HepG2 (cell line): ENCODE measurements at regions not wholly inside any gene's neighbourhood (a gene's known extent, or its start where the extent isn't known, plus 50 kb on each side); places are given as distances from the start of the nearest gene placed in this dataset.
A peak's percentile ranks its signal among the peaks of the same experiment; 100 is the strongest.

Experiments used
- ATAC-seq: fragments of 200-7000 bp; cut with Tn5 transposase; 3 replicates; pipeline ENCODE4 v1.9.1; 2020; ENCODE audit warnings: mild to moderate bottlenecking, moderate library complexity
- BruUV-seq: library from RNA; stranded (reverse); fragments of 400-500 nt; replicated peaks from 2 replicates; lab custom pipeline; 2021; lab: Mats Ljungman, UMichigan
- CTCF ChIA-PET: fragments of 300-600 bp; formaldehyde crosslinking; extraction: SDS; loops from one replicate; lab custom pipeline; 2021; ENCODE audit warnings: low total read pairs, inconsistent platforms, low intra/inter-chr PET ratio; lab: Yijun Ruan, JAX
- POLR2A ChIA-PET: fragments of 350-600 bp; sonication (Branson Sonifier 250); formaldehyde crosslinking; loops from one replicate; lab custom pipeline; 2020; ENCODE audit warnings: antibody characterized with exemption, inconsistent platforms; lab: Yijun Ruan, JAX
- DNase-seq: peaks from one replicate; pipeline ENCODE4 v3.0.0-alpha.2; 2015; ENCODE audit warnings: low spot score
- FAIRE-seq: peaks from 3 replicates; lab custom pipeline; 2011; peaks lifted over from hg19 to GRCh38; lab: Jason Lieb, UNC
- H2AFZ ChIP-seq: one replicate; pipeline ENCODE4 v1.6.1; 2011; ENCODE audit warnings: low read length, inconsistent platforms
- H3K27ac ChIP-seq: fragments of 300-600 bp; 3 replicates; pipeline ENCODE4 v1.8.0; 2011; ENCODE audit warnings: mixed run types, mild to moderate bottlenecking, mixed read lengths, low read length, inconsistent platforms; ENCODE audit not compliant: insufficient read depth; ENCODE audit errors: extremely low read length
- H3K27me3 ChIP-seq, 2 experiments: fragments of 200-600 bp in 1 of 2; 2 replicates in 1 of 2; 3 replicates in 1 of 2; pipeline versions ENCODE4 v1.6.0 to v1.8.0; 2011; ENCODE audit warnings: low read length in 2 of 2, mild to moderate bottlenecking in 2 of 2, moderate library complexity in 2 of 2, inconsistent platforms in 1 of 2; ENCODE audit not compliant: insufficient read depth in 2 of 2, control insufficient read depth in 1 of 2
- H3K36me3 ChIP-seq, 2 experiments: fragments of 200-600 bp in 1 of 2; replicated peaks in 1 of 2; 2 replicates in 1 of 2; 3 replicates in 1 of 2; pipeline versions ENCODE4 v1.5.1 to v1.8.0; 2011; ENCODE audit warnings: low read length in 2 of 2, inconsistent platforms in 1 of 2; ENCODE audit not compliant: insufficient read depth in 2 of 2, control insufficient read depth in 1 of 2
- H3K4me1 ChIP-seq: 2 replicates; pipeline ENCODE4 v1.5.1; 2012; ENCODE audit warnings: low read length, inconsistent platforms; ENCODE audit not compliant: insufficient read depth
- H3K4me2 ChIP-seq: 2 replicates; pipeline ENCODE4 v1.6.0; 2011; ENCODE audit warnings: low read depth, low read length, inconsistent platforms
- H3K4me3 ChIP-seq, 3 experiments: fragments of 200-600 bp in 1 of 3; sonication (generic), shearing (Covaris generic) in 1 of 3; replicated peaks in 1 of 3; 2 replicates each; pipeline ENCODE4 v1.5.1; 2011 to 2016; ENCODE audit warnings: low read length in 3 of 3, inconsistent platforms in 2 of 3, low read depth in 2 of 3, mild to moderate bottlenecking in 2 of 3, control low read depth in 1 of 3, mixed read lengths in 1 of 3; ENCODE audit not compliant: insufficient read depth in 1 of 3
- H3K79me2 ChIP-seq: one replicate; pipeline ENCODE4 v1.6.1; 2011; ENCODE audit warnings: low read length, inconsistent platforms; ENCODE audit not compliant: insufficient read depth
- H3K9ac ChIP-seq: 2 replicates; pipeline ENCODE4 v1.6.0; 2011; ENCODE audit warnings: mild to moderate bottlenecking, low read depth, low read length, inconsistent platforms; ENCODE audit not compliant: insufficient read depth
- H3K9me3 ChIP-seq: 2 replicates; pipeline ENCODE4 v1.5.1; 2012; ENCODE audit warnings: mild to moderate bottlenecking, low read length
- H4K20me1 ChIP-seq: 2 replicates; pipeline ENCODE4 v1.6.0; 2011; ENCODE audit warnings: inconsistent platforms, mild to moderate bottlenecking, low read length, moderate library complexity; ENCODE audit not compliant: insufficient read depth
- ARNTL ChIP-seq: sonication (generic); formaldehyde crosslinking; IDR thresholded peaks from 2 replicates; pipeline ENCODE4 v1.4.0; 2020; ENCODE audit warnings: mild to moderate bottlenecking, missing genetic modification reagents
- MAFK ChIP-seq, 2 experiments: IDR thresholded peaks in 1 of 2; conservative IDR thresholded peaks in 1 of 2; 2 replicates each; pipeline ENCODE4 v1.6.1; 2011; ENCODE audit warnings: improper control_type of control experiment in 2 of 2, low read length in 2 of 2
- RARA ChIP-seq: IDR thresholded peaks from 2 replicates; pipeline ENCODE4 v1.6.1; 2016; ENCODE audit warnings: missing genetic modification reagents, missing compliant biosample characterization
- SOX6 ChIP-seq, 2 experiments: fragments of 450-650 bp in 1 of 2; sonication (generic) in 1 of 2; formaldehyde crosslinking in 1 of 2; IDR thresholded peaks; 2 replicates each; pipeline versions ENCODE4 v1.4.0 to v1.6.1; 2017 to 2020; ENCODE audit warnings: antibody characterized with exemption in 1 of 2, mild to moderate bottlenecking in 1 of 2, missing genetic modification reagents in 1 of 2
- TAF1 ChIP-seq: sonication (generic); formaldehyde crosslinking; IDR thresholded peaks from 2 replicates; pipeline ENCODE4 v1.4.0; 2020; ENCODE audit warnings: missing genetic modification reagents
- YY1 ChIP-seq: IDR thresholded peaks from 2 replicates; pipeline ENCODE4 v1.6.1; 2011; ENCODE audit warnings: low read length, low read depth, moderate library complexity, mild to moderate bottlenecking; ENCODE audit not compliant: insufficient read depth, insufficient replicate concordance
- ZNF274 ChIP-seq: sonication (generic); formaldehyde crosslinking; IDR thresholded peaks from 2 replicates; pipeline ENCODE4 v1.5.1; 2020; ENCODE audit warnings: mild to moderate bottlenecking, missing genetic modification reagents
- ZNF329 ChIP-seq: sonication (generic); formaldehyde crosslinking; IDR thresholded peaks from 2 replicates; pipeline ENCODE4 v1.9.0; 2021; ENCODE audit warnings: low read depth, mild to moderate bottlenecking, missing genetic modification reagents
- ZNF564 ChIP-seq: sonication (generic); formaldehyde crosslinking; IDR thresholded peaks from 2 replicates; pipeline ENCODE4 v1.8.1; 2023; ENCODE audit warnings: mild to moderate bottlenecking, missing genetic modification reagents
- ZNF614 ChIP-seq: IDR thresholded peaks from 2 replicates; pipeline ENCODE4 v1.6.1; 2018; ENCODE audit warnings: missing biosample characterization, missing genetic modification reagents, inconsistent platforms, borderline replicate concordance
- ZNF724P ChIP-seq: sonication (generic); formaldehyde crosslinking; IDR thresholded peaks from 2 replicates; pipeline ENCODE4 v1.8.0; 2022; ENCODE audit warnings: missing genetic modification reagents, borderline replicate concordance
- ZNF788 ChIP-seq: sonication (generic); formaldehyde crosslinking; IDR thresholded peaks from 2 replicates; pipeline ENCODE4 v1.5.0; 2020; ENCODE audit warnings: mild to moderate bottlenecking, missing genetic modification reagents, borderline replicate concordance
- WGBS: methylation state at CpG from one replicate; pipeline ENCODE4 v1.1.6; 2017; ENCODE audit warnings: low lambda C conversion rate; 5-methylcytosine and 5-hydroxymethylcytosine counted together
- in situ Hi-C: cut with HindIII; loops from 2 replicates; pipeline ENCODE4 v1.10.0; 2017; ENCODE audit warnings: low pct_unique_long_range_greater_than_20kb; ENCODE audit not compliant: extremely low pct_ligation_motif_present
- intact Hi-C: fragments of 100-400 bp; cut with micrococcal nuclease; formaldehyde crosslinking; loops from one replicate; pipeline ENCODE4 v1.10.0; 2022; ENCODE audit not compliant: unreplicated experiment
- TF ChIP-seq, protein P1 (sequence below): sonication (generic); formaldehyde crosslinking; IDR thresholded peaks from 2 replicates; pipeline ENCODE4 v1.4.0; 2020; ENCODE audit warnings: missing genetic modification reagents
- TF ChIP-seq, protein P2 (sequence below): sonication (generic); formaldehyde crosslinking; IDR thresholded peaks from 2 replicates; pipeline ENCODE4 v1.5.0; 2020; ENCODE audit warnings: missing genetic modification reagents, mild to moderate bottlenecking, borderline replicate concordance
- TF ChIP-seq, protein P3 (sequence below): sonication (generic); formaldehyde crosslinking; IDR thresholded peaks from 2 replicates; pipeline ENCODE4 v1.8.0; 2022; ENCODE audit warnings: mild to moderate bottlenecking, missing genetic modification reagents, moderate library complexity
- TF ChIP-seq, protein P4 (sequence below): IDR thresholded peaks from 2 replicates; pipeline ENCODE4 v1.6.1; 2016; ENCODE audit warnings: low read depth, missing genetic modification reagents, missing compliant biosample characterization

DNA sequence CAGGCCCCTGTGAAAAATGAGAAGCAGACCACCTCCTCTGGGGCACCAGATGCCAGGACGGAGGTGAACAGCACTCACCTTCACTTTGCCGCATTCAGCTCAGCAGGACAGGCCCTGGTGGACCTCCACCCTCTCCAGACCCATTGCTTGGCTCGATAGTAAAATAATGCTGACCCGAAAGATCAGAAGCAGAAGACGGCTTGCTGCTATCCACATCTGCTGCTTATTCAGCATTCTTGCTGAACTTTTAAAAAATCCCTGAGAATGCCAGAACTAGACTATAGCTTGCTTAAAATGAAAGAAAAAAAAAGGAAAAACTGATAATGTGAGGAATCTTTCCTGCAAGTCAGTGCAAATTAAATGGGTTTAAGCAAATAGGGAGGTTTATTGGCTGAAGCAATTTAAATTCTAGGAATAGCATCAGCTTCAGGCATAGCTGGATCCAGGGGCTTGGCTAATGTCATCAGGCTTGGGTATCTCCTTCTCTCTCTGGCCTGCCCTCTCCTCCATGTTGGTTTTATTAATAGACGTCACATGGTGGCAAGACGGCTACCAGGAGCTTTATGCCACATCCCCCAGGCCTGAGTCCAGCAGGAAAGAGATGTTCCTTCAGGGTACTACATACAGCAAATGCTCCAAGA is 137.9 kb downstream of the SCARB1 start (continued):
- peak in 1 of 2 experiments; percentile 47; a peak in 2 of 4 replicates for TF ChIP-seq MAFK (conservative IDR thresholded peaks at IDR 0.05 in 1 of 2, IDR thresholded peaks at IDR 0.05 in 1 of 2; ENCODE audit: low read length in 2 of 2)
- TF ChIP-seq ARNTL (CRISPR knock-in tag), result no peak
- no peak for TF ChIP-seq ZNF788 (CRISPR knock-in tag)
- TF ChIP-seq, protein P1, sequence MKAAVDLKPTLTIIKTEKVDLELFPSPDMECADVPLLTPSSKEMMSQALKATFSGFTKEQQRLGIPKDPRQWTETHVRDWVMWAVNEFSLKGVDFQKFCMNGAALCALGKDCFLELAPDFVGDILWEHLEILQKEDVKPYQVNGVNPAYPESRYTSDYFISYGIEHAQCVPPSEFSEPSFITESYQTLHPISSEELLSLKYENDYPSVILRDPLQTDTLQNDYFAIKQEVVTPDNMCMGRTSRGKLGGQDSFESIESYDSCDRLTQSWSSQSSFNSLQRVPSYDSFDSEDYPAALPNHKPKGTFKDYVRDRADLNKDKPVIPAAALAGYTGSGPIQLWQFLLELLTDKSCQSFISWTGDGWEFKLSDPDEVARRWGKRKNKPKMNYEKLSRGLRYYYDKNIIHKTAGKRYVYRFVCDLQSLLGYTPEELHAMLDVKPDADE (CRISPR knock-in tag), result no peak
- TF ChIP-seq ZNF564 (CRISPR knock-in tag), result no peak
- TF ChIP-seq ZNF614, result no peak
- TF ChIP-seq ZNF724P, result no peak
- no peak for TF ChIP-seq TAF1
- TF ChIP-seq, protein P2, sequence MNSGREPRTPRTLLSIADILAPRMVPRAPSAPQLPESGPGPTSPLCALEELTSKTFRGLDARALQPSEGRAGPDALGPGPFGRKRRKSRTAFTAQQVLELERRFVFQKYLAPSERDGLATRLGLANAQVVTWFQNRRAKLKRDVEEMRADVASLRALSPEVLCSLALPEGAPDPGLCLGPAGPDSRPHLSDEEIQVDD (CRISPR knock-in tag), result no peak
- peak; percentile 94 for TF ChIP-seq ZNF329 (CRISPR knock-in tag)
- TF ChIP-seq, all 625 proteins: peak for 3

DNA sequence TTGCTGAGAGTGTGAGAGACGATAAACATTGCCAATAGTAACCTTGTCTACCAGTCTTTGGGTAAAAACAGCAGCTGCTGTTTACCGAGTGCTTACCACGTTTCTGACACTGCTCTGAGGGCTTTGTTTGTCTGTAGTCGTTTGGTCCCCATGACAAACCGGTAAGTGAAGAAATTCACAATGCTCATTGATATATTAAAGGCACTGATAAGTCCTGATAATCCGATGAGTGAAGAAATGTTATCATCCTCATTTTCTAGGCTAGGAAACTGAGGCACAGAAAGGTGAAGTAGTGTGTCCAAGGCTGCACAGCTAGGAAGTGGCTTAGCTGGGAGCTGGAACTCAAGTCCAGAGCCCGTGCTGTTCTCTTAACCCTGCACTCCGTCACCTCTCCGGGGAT is 138.6 kb downstream of the SCARB1 start:
- H3K79me2 ChIP-seq, result no peaks in the 10 kb centered on the region
- no peak for ATAC-seq
- H3K27ac ChIP-seq, result no peak overlapping the region
- H3K9ac ChIP-seq, result no peak overlapping the region
- no peak for DNase-seq
- no peaks in the 10 kb centered on the region for H4K20me1 ChIP-seq
- H3K4me1 ChIP-seq, result peaks cover 20% of the 10 kb centered on the region
- H2AFZ ChIP-seq, result no peak overlapping the region
- no peak for FAIRE-seq
- intact Hi-C loops (no loop called here), in situ Hi-C loops (no loop called here)
- ChIA-PET POLR2A (no interaction called here), CTCF (no interaction called here)
- 42% methylated on average over 9 of the region's 9 CpGs for WGBS
- no TSS peak for BruUV-seq
- H3K9me3 ChIP-seq, result no peaks in the 10 kb centered on the region
- no peaks in the 10 kb centered on the region for H3K36me3 ChIP-seq
- peaks cover 2 to 26% of the 10 kb centered on the region in 2 experiments; a peak in 3 of 5 replicates for H3K27me3 ChIP-seq
- H3K4me3 ChIP-seq, result no peak overlapping the region
- no peak overlapping the region for H3K4me2 ChIP-seq
- TF ChIP-seq ZNF274 (CRISPR knock-in tag), result no peak
- TF ChIP-seq SOX6 (IDR thresholded peaks at IDR 0.05), result no peak
- no peak for TF ChIP-seq SOX6 (CRISPR knock-in tag; IDR thresholded peaks at IDR 0.05)
- no peak for TF ChIP-seq YY1
- TF ChIP-seq, protein P3, sequence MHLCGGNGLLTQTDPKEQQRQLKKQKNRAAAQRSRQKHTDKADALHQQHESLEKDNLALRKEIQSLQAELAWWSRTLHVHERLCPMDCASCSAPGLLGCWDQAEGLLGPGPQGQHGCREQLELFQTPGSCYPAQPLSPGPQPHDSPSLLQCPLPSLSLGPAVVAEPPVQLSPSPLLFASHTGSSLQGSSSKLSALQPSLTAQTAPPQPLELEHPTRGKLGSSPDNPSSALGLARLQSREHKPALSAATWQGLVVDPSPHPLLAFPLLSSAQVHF (CRISPR knock-in tag), result no peak
- TF ChIP-seq, protein P4, sequence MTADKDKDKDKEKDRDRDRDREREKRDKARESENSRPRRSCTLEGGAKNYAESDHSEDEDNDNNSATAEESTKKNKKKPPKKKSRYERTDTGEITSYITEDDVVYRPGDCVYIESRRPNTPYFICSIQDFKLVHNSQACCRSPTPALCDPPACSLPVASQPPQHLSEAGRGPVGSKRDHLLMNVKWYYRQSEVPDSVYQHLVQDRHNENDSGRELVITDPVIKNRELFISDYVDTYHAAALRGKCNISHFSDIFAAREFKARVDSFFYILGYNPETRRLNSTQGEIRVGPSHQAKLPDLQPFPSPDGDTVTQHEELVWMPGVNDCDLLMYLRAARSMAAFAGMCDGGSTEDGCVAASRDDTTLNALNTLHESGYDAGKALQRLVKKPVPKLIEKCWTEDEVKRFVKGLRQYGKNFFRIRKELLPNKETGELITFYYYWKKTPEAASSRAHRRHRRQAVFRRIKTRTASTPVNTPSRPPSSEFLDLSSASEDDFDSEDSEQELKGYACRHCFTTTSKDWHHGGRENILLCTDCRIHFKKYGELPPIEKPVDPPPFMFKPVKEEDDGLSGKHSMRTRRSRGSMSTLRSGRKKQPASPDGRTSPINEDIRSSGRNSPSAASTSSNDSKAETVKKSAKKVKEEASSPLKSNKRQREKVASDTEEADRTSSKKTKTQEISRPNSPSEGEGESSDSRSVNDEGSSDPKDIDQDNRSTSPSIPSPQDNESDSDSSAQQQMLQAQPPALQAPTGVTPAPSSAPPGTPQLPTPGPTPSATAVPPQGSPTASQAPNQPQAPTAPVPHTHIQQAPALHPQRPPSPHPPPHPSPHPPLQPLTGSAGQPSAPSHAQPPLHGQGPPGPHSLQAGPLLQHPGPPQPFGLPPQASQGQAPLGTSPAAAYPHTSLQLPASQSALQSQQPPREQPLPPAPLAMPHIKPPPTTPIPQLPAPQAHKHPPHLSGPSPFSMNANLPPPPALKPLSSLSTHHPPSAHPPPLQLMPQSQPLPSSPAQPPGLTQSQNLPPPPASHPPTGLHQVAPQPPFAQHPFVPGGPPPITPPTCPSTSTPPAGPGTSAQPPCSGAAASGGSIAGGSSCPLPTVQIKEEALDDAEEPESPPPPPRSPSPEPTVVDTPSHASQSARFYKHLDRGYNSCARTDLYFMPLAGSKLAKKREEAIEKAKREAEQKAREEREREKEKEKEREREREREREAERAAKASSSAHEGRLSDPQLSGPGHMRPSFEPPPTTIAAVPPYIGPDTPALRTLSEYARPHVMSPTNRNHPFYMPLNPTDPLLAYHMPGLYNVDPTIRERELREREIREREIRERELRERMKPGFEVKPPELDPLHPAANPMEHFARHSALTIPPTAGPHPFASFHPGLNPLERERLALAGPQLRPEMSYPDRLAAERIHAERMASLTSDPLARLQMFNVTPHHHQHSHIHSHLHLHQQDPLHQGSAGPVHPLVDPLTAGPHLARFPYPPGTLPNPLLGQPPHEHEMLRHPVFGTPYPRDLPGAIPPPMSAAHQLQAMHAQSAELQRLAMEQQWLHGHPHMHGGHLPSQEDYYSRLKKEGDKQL, result no peak
- no peak for TF ChIP-seq RARA (CRISPR knock-in tag)
